Caco-2 (cell line): ENCODE measurements at regions not wholly inside any gene's neighbourhood (a gene's known extent, or its start where the extent isn't known, plus 50 kb on each side); places are given as distances from the start of the nearest gene placed in this dataset.
"Not testable (repeated sequence)": the region's sequence is repeated elsewhere in the genome, so short reads cannot be mapped to it uniquely, and the experiment has no call there.

Experiments used
- BruUV-seq: library from RNA; stranded (reverse); fragments of 400-500 nt; replicated peaks from 2 replicates; lab custom pipeline; 2021; lab: Mats Ljungman, UMichigan
- CTCF ChIA-PET: fragments of 300-600 bp; sonication (Branson Sonifier 250); formaldehyde crosslinking; loops from one replicate; lab custom pipeline; 2022; ENCODE audit warnings: antibody characterized with exemption; lab: Charles Lee
- POLR2A ChIA-PET: fragments of 300-600 bp; sonication (Branson Sonifier 250); formaldehyde crosslinking; loops from one replicate; lab custom pipeline; 2022; ENCODE audit warnings: antibody characterized with exemption; lab: Charles Lee
- DNase-seq, 2 experiments: peaks; one replicate each; pipeline versions ENCODE4 v3.0.0 to v3.0.0-alpha.2; 2020 to 2022
- H3K27me3 ChIP-seq: replicated peaks from 2 replicates; pipeline ENCODE4 v1.6.0; 2011; ENCODE audit warnings: low read length; ENCODE audit not compliant: control insufficient read depth, insufficient read depth
- H3K36me3 ChIP-seq: 2 replicates; pipeline ENCODE4 v1.5.1; 2011; ENCODE audit warnings: low read length; ENCODE audit not compliant: control insufficient read depth, insufficient read depth
- H3K4me1 ChIP-seq: fragments of 250-450 bp; sonication (Bioruptor Pico); 2 replicates; pipeline ENCODE4 v1.5.1; 2020; ENCODE audit warnings: mild to moderate bottlenecking
- H3K4me3 ChIP-seq: 2 replicates; pipeline ENCODE4 v1.5.1; 2011; ENCODE audit warnings: low read depth, mild to moderate bottlenecking, control low read depth, low read length
- H3K9me3 ChIP-seq: fragments of 250-450 bp; sonication (Bioruptor Pico); 2 replicates; pipeline ENCODE4 v1.5.1; 2020; ENCODE audit warnings: mild to moderate bottlenecking, moderate library complexity
- H3K27ac Mint-ChIP-seq: one replicate; pipeline ENCODE4 v1.8.0; 2022; ENCODE audit warnings: mixed read lengths; ENCODE audit not compliant: unreplicated experiment
- H3K27me3 Mint-ChIP-seq: one replicate; pipeline ENCODE4 v1.8.0; 2022; ENCODE audit warnings: mixed read lengths; ENCODE audit not compliant: insufficient read depth, unreplicated experiment
- H3K36me3 Mint-ChIP-seq: one replicate; pipeline ENCODE4 v1.8.0; 2022; ENCODE audit warnings: mild to moderate bottlenecking, mixed read lengths; ENCODE audit not compliant: insufficient read depth, unreplicated experiment
- H3K4me1 Mint-ChIP-seq: one replicate; pipeline ENCODE4 v1.8.0; 2022; ENCODE audit warnings: low read depth, mixed read lengths; ENCODE audit not compliant: unreplicated experiment
- H3K4me3 Mint-ChIP-seq: one replicate; pipeline ENCODE4 v1.8.0; 2022; ENCODE audit warnings: mild to moderate bottlenecking, moderate library complexity, mixed read lengths; ENCODE audit not compliant: unreplicated experiment
- H3K9me3 Mint-ChIP-seq: one replicate; pipeline ENCODE4 v1.8.0; 2022; ENCODE audit warnings: mixed read lengths; ENCODE audit not compliant: unreplicated experiment
- CTCF ChIP-seq, 2 experiments: fragments of 200-600 bp in 1 of 2; IDR thresholded peaks; 1 replicate in 1 of 2; 2 replicates in 1 of 2; pipeline versions ENCODE4 v1.5.1 to v1.8.0; 2011 to 2022; ENCODE audit warnings: antibody characterized with exemption in 1 of 2, control low read depth in 1 of 2, inconsistent platforms in 1 of 2, low read depth in 1 of 2, low read length in 1 of 2, mild to moderate bottlenecking in 1 of 2, moderate library complexity in 1 of 2; ENCODE audit not compliant: insufficient read depth in 1 of 2, severe bottlenecking in 1 of 2, unreplicated experiment in 1 of 2
- intact Hi-C: fragments of 100-400 bp; cut with micrococcal nuclease; formaldehyde crosslinking; loops from one replicate; pipeline ENCODE4 v1.10.0; 2022; ENCODE audit not compliant: unreplicated experiment

DNA sequence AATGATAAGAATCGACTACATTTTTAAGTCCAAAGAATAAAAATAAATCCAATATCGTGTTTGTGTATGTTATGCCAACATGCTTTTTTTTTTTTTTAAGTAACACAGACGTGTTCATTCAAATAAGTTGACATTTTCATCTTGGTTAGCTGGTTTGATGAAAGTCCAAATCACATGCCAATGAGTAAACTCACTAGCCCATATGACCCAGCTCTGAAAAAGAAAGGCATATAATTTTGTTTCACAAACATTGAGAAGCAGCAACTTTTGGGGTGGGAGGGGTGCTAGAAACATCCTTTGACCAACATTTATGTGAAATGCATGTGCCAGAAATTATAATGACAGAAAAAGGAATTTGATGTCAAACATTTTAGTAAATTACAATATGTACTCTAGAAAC is 61.6 kb upstream of the SPP1 start:
- no peaks in the 10 kb centered on the region for H3K27me3 ChIP-seq
- Mint-ChIP-seq H3K4me3 (no peak overlapping the region), H3K27me3 (no peaks in the 10 kb centered on the region), H3K4me1 (peaks cover 26% of the 10 kb centered on the region), H3K36me3 (peaks cover 11% of the 10 kb centered on the region), H3K27ac (no peak overlapping the region), H3K9me3 (peaks cover 18% of the 10 kb centered on the region)
- TF ChIP-seq CTCF (IDR thresholded peaks at IDR 0.05; ENCODE audit: insufficient read depth in 1 of 2, low read depth in 1 of 2, low read length in 1 of 2, severe bottlenecking in 1 of 2, unreplicated experiment in 1 of 2): no peak
- intact Hi-C loops: no loop called here
- H3K36me3 ChIP-seq: no peaks in the 10 kb centered on the region
- no peaks in the 10 kb centered on the region for H3K9me3 ChIP-seq
- H3K4me3 ChIP-seq: no peak overlapping the region
- BruUV-seq: no TSS peak
- ChIA-PET CTCF (no interaction called here), POLR2A (no interaction called here)
- peaks cover 26% of the 10 kb centered on the region for H3K4me1 ChIP-seq
- DNase-seq: no peak

DNA sequence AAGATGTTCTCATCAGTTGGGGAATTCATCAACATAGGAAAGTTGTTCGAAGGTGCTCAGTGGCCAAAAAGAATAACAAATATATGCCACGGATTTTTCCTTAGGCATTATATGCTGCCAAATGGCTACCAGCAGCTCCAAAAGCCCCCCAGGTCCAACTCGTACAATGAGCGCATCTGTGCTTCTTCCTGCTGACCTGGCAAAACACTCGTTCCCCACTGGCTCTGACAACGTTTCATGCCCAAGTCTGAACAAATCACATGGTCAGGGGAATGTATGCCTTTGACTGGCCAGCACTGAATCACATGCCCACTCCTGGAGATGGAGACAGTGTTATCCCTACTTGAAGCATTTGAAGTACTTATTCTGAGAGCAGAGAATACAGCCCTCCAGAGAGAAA is 59.9 kb upstream of the SPP1 start:
- H3K9me3 Mint-ChIP-seq: peaks cover 1% of the 10 kb centered on the region
- DNase-seq: no peak
- ChIA-PET CTCF (no interaction called here), POLR2A (interaction anchor here (0.6 kb wide), 1 partner anchor 63 kb away, joined by 4 read pairs; no protein-coding TSS in a partner anchor)
- Histone ChIP-seq H3K27me3 (no peaks in the 10 kb centered on the region), H3K4me3 (no peak overlapping the region), H3K4me1 (peaks cover 28% of the 10 kb centered on the region), H3K36me3 (no peaks in the 10 kb centered on the region), H3K9me3 (peaks cover under 1% of the 10 kb centered on the region; the same call in 1 of the 2 replicates)
- no peaks in the 10 kb centered on the region for H3K36me3 Mint-ChIP-seq
- no peaks in the 10 kb centered on the region for H3K27me3 Mint-ChIP-seq
- no peak for TF ChIP-seq CTCF (IDR thresholded peaks at IDR 0.05; ENCODE audit: insufficient read depth in 1 of 2, low read depth in 1 of 2, low read length in 1 of 2, severe bottlenecking in 1 of 2, unreplicated experiment in 1 of 2)
- no TSS peak for BruUV-seq
- H3K4me3 Mint-ChIP-seq: no peak overlapping the region
- intact Hi-C loops: no loop called here
- H3K4me1 Mint-ChIP-seq: peaks cover 18% of the 10 kb centered on the region
- H3K27ac Mint-ChIP-seq: no peak overlapping the region

DNA sequence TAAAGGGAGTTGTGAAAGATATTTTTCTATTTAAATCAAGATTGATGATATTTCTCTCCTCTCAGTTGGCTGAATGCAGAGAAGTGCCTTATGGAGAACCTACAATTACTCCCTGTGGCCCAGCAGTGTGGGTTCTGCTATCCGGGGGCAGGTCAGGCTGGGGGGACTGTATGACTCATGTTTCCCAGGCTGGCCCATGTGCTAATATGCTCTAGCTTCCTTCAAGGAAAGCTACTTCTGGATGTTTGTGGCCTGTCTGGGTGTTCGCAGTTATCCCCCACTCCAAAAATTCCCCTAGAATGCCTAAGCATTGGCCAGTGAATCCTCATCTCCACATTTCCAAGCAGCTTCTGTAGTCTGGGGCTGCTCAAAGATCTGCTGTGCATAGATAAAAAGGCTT is 58.9 kb upstream of the SPP1 start:
- Mint-ChIP-seq H3K4me1 (peaks cover 8% of the 10 kb centered on the region), H3K27me3 (no peaks in the 10 kb centered on the region), H3K36me3 (no peaks in the 10 kb centered on the region), H3K4me3 (no peak overlapping the region), H3K9me3 (no peaks in the 10 kb centered on the region), H3K27ac (no peak overlapping the region)
- H3K4me1 ChIP-seq: peaks cover 18% of the 10 kb centered on the region
- CTCF ChIA-PET: no interaction called here
- no TSS peak for BruUV-seq
- intact Hi-C loops: no loop called here
- no peaks in the 10 kb centered on the region for H3K27me3 ChIP-seq
- POLR2A ChIA-PET: no interaction called here
- DNase-seq: no peak
- TF ChIP-seq CTCF (IDR thresholded peaks at IDR 0.05; ENCODE audit: insufficient read depth in 1 of 2, low read depth in 1 of 2, low read length in 1 of 2, severe bottlenecking in 1 of 2, unreplicated experiment in 1 of 2): no peak
- H3K36me3 ChIP-seq: no peaks in the 10 kb centered on the region
- H3K9me3 ChIP-seq: peaks cover 4% of the 10 kb centered on the region; the same call in 1 of the 2 replicates
- no peak overlapping the region for H3K4me3 ChIP-seq

- H3K27me3 Mint-ChIP-seq, H3K36me3 Mint-ChIP-seq, BruUV-seq, H3K4me3 ChIP-seq, H3K36me3 ChIP-seq, H3K9me3 ChIP-seq, H3K4me1 Mint-ChIP-seq, DNase-seq, POLR2A ChIA-PET, H3K4me3 Mint-ChIP-seq, H3K27me3 ChIP-seq, H3K27ac Mint-ChIP-seq, CTCF ChIA-PET, intact Hi-C loops: not testable (repeated sequence)
- H3K9me3 Mint-ChIP-seq: peaks cover 11% of the 10 kb centered on the region
- peaks cover 11% of the 10 kb centered on the region; the same call in 1 of the 2 replicates for H3K4me1 ChIP-seq
Observed at GRCh38 chr4:87917911-87918310, 57.6 kb upstream of the SPP1 start.
